Sigmoid colon (tissue), 6 donors: ENCODE measurements at regions not wholly inside any gene's neighbourhood (a gene's known extent, or its start where the extent isn't known, plus 50 kb on each side); places are given as distances from the start of the nearest gene placed in this dataset.

Experiments
- DNase-seq: peaks from one replicate; pipeline ENCODE4 v3.0.0-alpha.2; 2019
- H3K27ac ChIP-seq, 4 donors: fragments of 200-600 bp; sonication (generic); one replicate each; pipeline ENCODE4 v1.5.1; 2016 to 2019; ENCODE audit warnings: mild to moderate bottlenecking in 1 of 4
- H3K27me3 ChIP-seq, 3 donors: fragments of 200-600 bp; sonication (generic); one replicate each; pipeline ENCODE4 v1.5.1; 2019; ENCODE audit warnings: mild to moderate bottlenecking in 1 of 3
- H3K36me3 ChIP-seq, 4 donors: fragments of 200-600 bp; sonication (generic); one replicate each; pipeline ENCODE4 v1.5.1; 2016 to 2019
- H3K4me1 ChIP-seq, 4 donors: fragments of 200-600 bp; sonication (generic); one replicate each; pipeline ENCODE4 v1.5.1; 2017 to 2019
- H3K4me3 ChIP-seq, 4 donors: fragments of 200-600 bp; sonication (generic); one replicate each; pipeline ENCODE4 v1.5.1; 2017 to 2019; ENCODE audit warnings: mild to moderate bottlenecking in 2 of 4, moderate library complexity in 1 of 4
- H3K9me3 ChIP-seq, 4 donors: fragments of 200-600 bp in 3 of 4; sonication (generic) in 3 of 4; one replicate each; pipeline versions ENCODE4 v1.5.1 to v1.6.1; 2013 to 2019
- EP300 ChIP-seq, 4 donors: sonication (generic); formaldehyde crosslinking; IDR thresholded peaks; one replicate each; pipeline ENCODE4 v1.6.1; 2017; ENCODE audit warnings: antibody characterized with exemption in 4 of 4
- POLR2A ChIP-seq, 2 donors: fragments of 450-650 bp; IDR thresholded peaks; one replicate each; pipeline ENCODE4 v1.6.1; 2016; ENCODE audit warnings: antibody characterized with exemption in 2 of 2, mild to moderate bottlenecking in 2 of 2, moderate library complexity in 2 of 2
- POLR2AphosphoS5 ChIP-seq, 4 donors: sonication (generic); formaldehyde crosslinking; IDR thresholded peaks; one replicate each; pipeline ENCODE4 v1.6.1; 2017; ENCODE audit warnings: antibody characterized with exemption in 4 of 4
- WGBS, 2 donors: extraction: QIAGEN DNeasy Blood & Tissue Kit; methylation state at CpG; one replicate each; pipeline ENCODE4 v1.1.7; 2013; 5-methylcytosine and 5-hydroxymethylcytosine counted together
- intact Hi-C: fragments of 100-400 bp; cut with DNase I; formaldehyde crosslinking; loops from one replicate; pipeline ENCODE4 v1.15.1; 2023
- TF ChIP-seq, protein P1 (sequence below), 4 experiments: fragments of 450-650 bp in 3 of 4; fragments of 200-600 bp in 1 of 4; IDR thresholded peaks; one replicate each; pipeline ENCODE4 v1.5.1; 2016 to 2019; ENCODE audit warnings: antibody characterized with exemption in 4 of 4, mild to moderate bottlenecking in 3 of 4, moderate library complexity in 2 of 4
- donor health status: healthy with polysubstance abuse.
- donor health status: healthy.

DNA sequence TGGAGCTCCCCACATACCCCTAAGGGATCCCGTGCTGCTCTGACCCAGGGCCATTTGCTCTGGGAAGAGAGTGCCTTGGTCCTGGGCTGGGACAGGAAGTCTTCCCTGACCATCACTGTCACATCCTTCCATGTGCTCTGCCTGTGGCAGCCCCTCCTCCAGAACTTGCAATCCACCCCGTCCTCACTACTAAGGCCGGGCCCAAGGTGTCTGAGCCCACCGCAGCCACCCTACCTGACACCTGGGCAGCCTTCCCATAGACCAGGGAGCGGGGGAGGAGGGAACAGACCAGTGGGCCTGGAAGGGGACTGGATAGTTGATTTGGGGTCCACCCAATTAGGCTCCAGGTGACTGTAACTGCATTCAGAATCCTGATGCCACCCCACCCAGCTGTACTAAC, 117.5 kb upstream of the CRHR1 start:
- intact Hi-C loops: no loop called here
- 64 to 85% methylated on average over 5 of the region's 5 CpGs for WGBS, 2 donors
- H3K4me3 ChIP-seq: no peak overlapping the region
- H3K9me3 ChIP-seq: peaks cover 0 to 6% (median 3%) of the 10 kb centered on the region in 4 donors
- H3K36me3 ChIP-seq: no peaks in the 10 kb centered on the region
- peaks cover 0 to 2% (median 0%) of the 10 kb centered on the region in 3 donors for H3K27me3 ChIP-seq
- TF ChIP-seq POLR2A (IDR thresholded peaks at IDR 0.05) (no peak), EP300 (IDR thresholded peaks at IDR 0.05) (no peak), POLR2AphosphoS5 (IDR thresholded peaks at IDR 0.05) (no peak)
- TF ChIP-seq, protein P1, sequence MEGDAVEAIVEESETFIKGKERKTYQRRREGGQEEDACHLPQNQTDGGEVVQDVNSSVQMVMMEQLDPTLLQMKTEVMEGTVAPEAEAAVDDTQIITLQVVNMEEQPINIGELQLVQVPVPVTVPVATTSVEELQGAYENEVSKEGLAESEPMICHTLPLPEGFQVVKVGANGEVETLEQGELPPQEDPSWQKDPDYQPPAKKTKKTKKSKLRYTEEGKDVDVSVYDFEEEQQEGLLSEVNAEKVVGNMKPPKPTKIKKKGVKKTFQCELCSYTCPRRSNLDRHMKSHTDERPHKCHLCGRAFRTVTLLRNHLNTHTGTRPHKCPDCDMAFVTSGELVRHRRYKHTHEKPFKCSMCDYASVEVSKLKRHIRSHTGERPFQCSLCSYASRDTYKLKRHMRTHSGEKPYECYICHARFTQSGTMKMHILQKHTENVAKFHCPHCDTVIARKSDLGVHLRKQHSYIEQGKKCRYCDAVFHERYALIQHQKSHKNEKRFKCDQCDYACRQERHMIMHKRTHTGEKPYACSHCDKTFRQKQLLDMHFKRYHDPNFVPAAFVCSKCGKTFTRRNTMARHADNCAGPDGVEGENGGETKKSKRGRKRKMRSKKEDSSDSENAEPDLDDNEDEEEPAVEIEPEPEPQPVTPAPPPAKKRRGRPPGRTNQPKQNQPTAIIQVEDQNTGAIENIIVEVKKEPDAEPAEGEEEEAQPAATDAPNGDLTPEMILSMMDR (IDR thresholded peaks at IDR 0.05): no peak
- DNase-seq: no peak
- no peak overlapping the region for H3K27ac ChIP-seq
- no peaks in the 10 kb centered on the region for H3K4me1 ChIP-seq

DNA sequence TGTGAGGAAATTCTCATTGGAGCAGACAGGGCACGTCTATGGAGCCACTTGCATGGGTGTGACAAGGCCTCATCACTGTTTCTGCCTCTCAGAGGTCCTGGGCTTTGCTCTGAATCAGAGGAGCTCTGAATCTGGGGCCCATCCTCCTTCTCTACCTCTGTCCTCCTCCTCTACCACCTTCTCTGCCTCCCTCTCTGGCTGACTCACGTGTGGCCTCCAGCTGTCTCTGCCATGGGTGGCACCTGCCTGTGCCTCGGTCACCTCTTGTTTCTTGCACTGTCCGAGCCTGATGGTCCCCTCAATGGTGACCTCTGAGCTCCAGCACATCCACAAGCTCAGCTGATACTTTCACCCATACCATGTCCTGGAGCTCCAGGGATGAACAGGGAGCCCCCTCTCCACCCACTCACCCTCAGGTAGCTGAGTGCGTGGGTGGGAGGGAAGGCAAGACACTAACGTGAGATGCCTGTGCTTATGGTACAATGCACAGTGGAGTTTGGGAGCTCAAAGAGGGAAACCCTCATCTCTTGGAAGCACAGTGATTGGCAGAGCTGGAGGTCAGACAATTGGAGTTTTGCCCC, 116.4 kb upstream of the CRHR1 start:
- Histone ChIP-seq H3K4me1 (no peaks in the 10 kb centered on the region), H3K4me3 (no peak overlapping the region), H3K36me3 (no peaks in the 10 kb centered on the region), H3K9me3 (peaks cover 0 to under 1% (median under 1%) of the 10 kb centered on the region in 4 donors), H3K27me3 (no peaks in the 10 kb centered on the region), H3K27ac (no peak overlapping the region)
- no peak for DNase-seq
- intact Hi-C loops: no loop called here
- 67 to 68% methylated on average over 6 of the region's 6 CpGs for WGBS, 2 donors
- TF ChIP-seq, protein P1 (IDR thresholded peaks at IDR 0.05): no peak
- TF ChIP-seq POLR2AphosphoS5 (IDR thresholded peaks at IDR 0.05) (no peak), EP300 (IDR thresholded peaks at IDR 0.05) (no peak), POLR2A (IDR thresholded peaks at IDR 0.05) (no peak)

DNA sequence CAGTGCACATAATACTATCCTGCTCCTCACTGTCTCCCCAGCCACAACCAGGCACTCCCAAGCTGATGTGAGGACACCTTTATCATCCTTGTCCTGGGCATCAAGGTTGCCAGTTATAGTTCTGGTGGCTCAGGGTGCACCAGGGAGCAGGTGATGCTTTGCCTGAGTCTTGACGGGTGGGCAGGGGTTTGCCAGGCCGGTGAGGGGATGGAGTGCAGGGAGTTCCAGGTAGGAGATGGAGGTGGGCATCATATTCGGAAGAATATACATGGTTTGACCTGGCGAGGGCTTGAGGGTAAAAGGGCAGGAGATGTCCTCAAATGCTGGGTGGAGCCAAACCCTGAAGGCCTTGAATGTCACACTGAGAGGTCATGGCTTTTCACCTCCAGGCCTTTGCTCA, 115.8 kb upstream of the CRHR1 start:
- no peaks in the 10 kb centered on the region for H3K27me3 ChIP-seq
- H3K4me3 ChIP-seq: no peak overlapping the region
- no peaks in the 10 kb centered on the region for H3K36me3 ChIP-seq
- no peak overlapping the region for H3K27ac ChIP-seq
- intact Hi-C loops: no loop called here
- 75 to 90% methylated on average over 4 of the region's 4 CpGs for WGBS, 2 donors
- DNase-seq: no peak
- H3K4me1 ChIP-seq: no peaks in the 10 kb centered on the region
- TF ChIP-seq, protein P1 (IDR thresholded peaks at IDR 0.05): no peak
- no peak for TF ChIP-seq POLR2A (IDR thresholded peaks at IDR 0.05)
- no peak for TF ChIP-seq EP300 (IDR thresholded peaks at IDR 0.05)
- no peak for TF ChIP-seq POLR2AphosphoS5 (IDR thresholded peaks at IDR 0.05)
- no peaks in the 10 kb centered on the region for H3K9me3 ChIP-seq

DNA sequence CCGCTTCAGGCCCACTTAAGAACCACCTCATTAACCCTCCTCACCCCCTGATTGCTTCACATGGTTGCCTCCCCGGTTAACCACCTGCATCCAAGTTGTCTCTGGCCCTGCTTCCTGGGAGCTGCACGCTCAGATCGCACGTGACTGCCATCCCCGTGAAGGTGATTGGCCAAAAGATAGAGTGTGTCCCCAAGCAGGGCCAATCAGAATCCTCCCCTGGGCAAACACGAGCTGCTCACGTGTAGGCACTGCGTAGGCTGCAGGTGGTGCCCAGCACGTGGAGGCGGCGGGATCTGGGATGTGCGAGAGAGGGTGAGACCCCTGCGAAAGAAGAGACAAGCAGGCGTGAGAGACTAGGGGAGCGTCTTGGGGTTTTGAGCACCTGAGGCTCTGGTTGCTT, 111.8 kb upstream of the CRHR1 start:
- 72 to 75% methylated on average over 16 of the region's 16 CpGs for WGBS, 2 donors

More for the DNA sequence above, 111.8 kb upstream of the CRHR1 start:
- Histone ChIP-seq H3K4me3 (no peak overlapping the region), H3K4me1 (no peaks in the 10 kb centered on the region), H3K36me3 (no peaks in the 10 kb centered on the region), H3K9me3 (no peaks in the 10 kb centered on the region), H3K27ac (no peak overlapping the region), H3K27me3 (no peaks in the 10 kb centered on the region)
- intact Hi-C loops: no loop called here
- TF ChIP-seq POLR2A (IDR thresholded peaks at IDR 0.05) (no peak), POLR2AphosphoS5 (IDR thresholded peaks at IDR 0.05) (no peak), EP300 (IDR thresholded peaks at IDR 0.05) (no peak)
- TF ChIP-seq, protein P1 (IDR thresholded peaks at IDR 0.05): no peak
- no peak for DNase-seq
